ENCODE measurements at regions not wholly inside any gene's neighbourhood (a gene's known extent, or its start where the extent isn't known, plus 50 kb on each side); places are given as distances from the start of the nearest gene placed in this dataset.
A peak's percentile ranks its signal among the peaks of the same experiment; 100 is the strongest.

- Histone ChIP-seq H3K4me2 (peak overlapping the region; percentile 17; the same call in 1 of the 2 replicates), H3K4me3 (ENCODE audit: low read depth in 2 of 2, low read length in 1 of 2) (no peak overlapping the region)
Observed at GRCh38 chr5:120405923-120406322, 58.2 kb upstream of the PRR16 start.

GRCh38 chr5:120413686-120414085, 50.4 kb upstream of the PRR16 start:
- H3K9me3 ChIP-seq: no peaks in the 10 kb centered on the region; the same call in 1 of the 2 replicates
- no peaks in the 10 kb centered on the region for H3K9me2 ChIP-seq
- no peaks in the 10 kb centered on the region for H3K36me3 ChIP-seq (replicated peaks in 1 of 2; ENCODE audit: control insufficient read depth in 1 of 2, insufficient read depth in 2 of 2, low read length in 1 of 2)
- no peaks in the 10 kb centered on the region for H3K79me2 ChIP-seq (ENCODE audit: insufficient read depth)
- H3K27ac ChIP-seq (ENCODE audit: low read depth in 2 of 2, low read length in 1 of 2): no peak overlapping the region
- TF ChIP-seq TCF12 (IDR thresholded peaks at IDR 0.05): peak; percentile 19; the same call in 1 of the 2 replicates
- TF ChIP-seq EP300 (IDR thresholded peaks at IDR 0.05; ENCODE audit: borderline replicate concordance in 1 of 2, low read depth in 1 of 2, low read length in 1 of 2): peak in 1 of 2 experiments; percentile 8; a peak in 1 of 4 replicates
- TF ChIP-seq RAD21 (IDR thresholded peaks at IDR 0.05; ENCODE audit: low read length): no peak
- POLR2A ChIA-PET: no interaction called here
- no peak overlapping the region for H3K4me3 ChIP-seq (ENCODE audit: low read depth in 2 of 2, low read length in 1 of 2)
- H2AFZ ChIP-seq (ENCODE audit: low read depth): no peak overlapping the region
- CTCF ChIA-PET: no interaction called here
- peaks cover under 1% of the 10 kb centered on the region for H3F3A ChIP-seq (replicated peaks; ENCODE audit: insufficient read depth)
- no peak for DNase-seq
- H3K4me1 ChIP-seq (ENCODE audit: control insufficient read depth in 1 of 2, insufficient read depth in 2 of 2, low read depth in 1 of 2, low read length in 1 of 2): no peaks in the 10 kb centered on the region; a peak in 2 of 4 replicates
- no peaks in the 10 kb centered on the region for H4K20me1 ChIP-seq (ENCODE audit: insufficient read depth)
- H3K9ac ChIP-seq: no peak overlapping the region
- H3K4me2 ChIP-seq: no peak overlapping the region
- no peaks in the 10 kb centered on the region for H3K27me3 ChIP-seq (ENCODE audit: insufficient read depth)
- WGBS (ENCODE audit: low lambda C conversion rate): 65% methylated on average over 3 of the region's 3 CpGs

More at GRCh38 chr5:120405923-120406322, 58.2 kb upstream of the PRR16 start:
- Histone ChIP-seq H3K9ac (peak overlapping the region; percentile 14; the same call in 1 of the 2 replicates), H3K27me3 (ENCODE audit: insufficient read depth) (no peaks in the 10 kb centered on the region), H2AFZ (ENCODE audit: low read depth) (no peak overlapping the region), H3K27ac (ENCODE audit: low read depth in 2 of 2, low read length in 1 of 2) (peak overlapping the region in 1 of 2 experiments; percentile 91; a peak in 3 of 4 replicates), H3K36me3 (replicated peaks in 1 of 2; ENCODE audit: control insufficient read depth in 1 of 2, insufficient read depth in 2 of 2, low read length in 1 of 2) (no peaks in the 10 kb centered on the region), H3K4me1 (ENCODE audit: control insufficient read depth in 1 of 2, insufficient read depth in 2 of 2, low read depth in 1 of 2, low read length in 1 of 2) (peaks cover 0 to 18% of the 10 kb centered on the region in 2 experiments; a peak in 2 of 4 replicates), H4K20me1 (ENCODE audit: insufficient read depth) (no peaks in the 10 kb centered on the region), H3K9me2 (no peaks in the 10 kb centered on the region), H3K9me3 (0 out of 2 replicates have a peak, but pooled peaks cover 3% of the 10 kb centered on the region), H3K79me2 (ENCODE audit: insufficient read depth) (no peaks in the 10 kb centered on the region), H3F3A (replicated peaks; ENCODE audit: insufficient read depth) (peaks cover 11% of the 10 kb centered on the region)
- no peak for DNase-seq
- CTCF ChIA-PET: interaction anchor here (1.1 kb wide), 1 partner anchor 8 kb away, joined by 3 read pairs; no protein-coding TSS in a partner anchor
- TF ChIP-seq FOSL2 (IDR thresholded peaks at IDR 0.05; ENCODE audit: borderline replicate concordance, low read depth) (peak; percentile 61; the same call in 1 of the 2 replicates), MXI1 (IDR thresholded peaks at IDR 0.05; ENCODE audit: low read depth, low read length) (no peak), MEF2A (IDR thresholded peaks at IDR 0.05; ENCODE audit: borderline replicate concordance, low read depth) (peak; percentile 96), SMC3 (IDR thresholded peaks at IDR 0.05; ENCODE audit: low read depth, low read length) (no peak), EP300 (IDR thresholded peaks at IDR 0.05; ENCODE audit: borderline replicate concordance in 1 of 2, low read depth in 1 of 2, low read length in 1 of 2) (0 out of 4 replicates have a peak, but pooled peaks of 1 of the 2 experiments have one; percentile 40), JUND (IDR thresholded peaks at IDR 0.05) (peak; percentile 37), YY1 (IDR thresholded peaks at IDR 0.05; ENCODE audit: low read depth) (no peak), PBX3 (IDR thresholded peaks at IDR 0.05) (peak; percentile 28; the same call in 1 of the 2 replicates), CHD2 (IDR thresholded peaks at IDR 0.05; ENCODE audit: low read length, partially characterized antibody) (no peak), TCF12 (IDR thresholded peaks at IDR 0.05) (peak; percentile 35)
- POLR2A ChIA-PET: no interaction called here

Small RNA genes in the stretch of these regions (small RNA-seq; reads per million reads assigned to genes)
- 0 reads per million in 7 experiments for gene RNU6-718P
